Myocyte (in vitro differentiated cells): ENCODE measurements at regions not wholly inside any gene's neighbourhood (a gene's known extent, or its start where the extent isn't known, plus 50 kb on each side); places are given as distances from the start of the nearest gene placed in this dataset.

Experiments used
- DNase-seq: peaks from one replicate; pipeline ENCODE4 v3.0.0-alpha.2; 2012; ENCODE audit warnings: low read depth

DNA sequence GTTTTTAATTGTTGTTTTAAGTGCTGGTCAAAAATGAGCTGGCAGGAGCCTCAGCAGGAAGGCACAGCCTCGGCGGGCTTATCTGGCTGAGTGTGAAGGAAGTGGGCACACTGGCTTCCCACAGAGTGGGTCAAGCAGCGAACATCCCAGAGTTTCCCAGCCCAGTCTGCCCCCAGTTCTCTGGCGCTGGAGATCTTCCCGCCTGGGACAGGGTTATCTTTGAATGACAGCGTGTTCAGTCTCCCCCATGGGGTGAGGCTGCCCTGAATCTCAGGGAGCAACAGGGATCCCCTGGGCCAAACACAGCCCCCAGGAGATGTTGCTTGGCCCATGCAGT lies 122.2 kb upstream of the PTPN1 start:
- no peak for DNase-seq

GRCh38 chr20:50388733-50389437 lies 121.3 kb upstream of the PTPN1 start:
- no peak for DNase-seq

DNA sequence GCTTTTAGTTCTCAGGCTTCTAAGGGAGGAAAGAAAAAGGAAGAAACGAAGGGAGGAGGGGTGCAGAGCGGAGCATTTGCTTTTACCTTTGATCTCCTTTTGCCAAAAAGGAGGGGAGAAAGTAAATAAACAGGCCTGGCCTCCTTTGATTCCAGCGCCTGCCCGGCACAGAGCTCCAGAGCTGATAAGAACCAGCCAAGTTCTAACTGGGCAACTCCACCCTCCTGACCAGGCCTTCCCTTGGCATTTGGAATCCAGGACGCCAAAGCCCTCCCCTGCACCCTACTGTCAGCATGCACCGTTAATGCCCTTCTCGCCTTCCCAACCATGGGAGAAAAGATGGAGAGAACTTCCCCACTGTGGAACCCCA lies 120.8 kb upstream of the PTPN1 start:
- DNase-seq, result no peak

GRCh38 chr20:50389808-50390684 lies 120.1 kb upstream of the PTPN1 start:
- no peak for DNase-seq

GRCh38 chr20:50390685-50391443 lies 119.3 kb upstream of the PTPN1 start:
- no peak for DNase-seq

DNA sequence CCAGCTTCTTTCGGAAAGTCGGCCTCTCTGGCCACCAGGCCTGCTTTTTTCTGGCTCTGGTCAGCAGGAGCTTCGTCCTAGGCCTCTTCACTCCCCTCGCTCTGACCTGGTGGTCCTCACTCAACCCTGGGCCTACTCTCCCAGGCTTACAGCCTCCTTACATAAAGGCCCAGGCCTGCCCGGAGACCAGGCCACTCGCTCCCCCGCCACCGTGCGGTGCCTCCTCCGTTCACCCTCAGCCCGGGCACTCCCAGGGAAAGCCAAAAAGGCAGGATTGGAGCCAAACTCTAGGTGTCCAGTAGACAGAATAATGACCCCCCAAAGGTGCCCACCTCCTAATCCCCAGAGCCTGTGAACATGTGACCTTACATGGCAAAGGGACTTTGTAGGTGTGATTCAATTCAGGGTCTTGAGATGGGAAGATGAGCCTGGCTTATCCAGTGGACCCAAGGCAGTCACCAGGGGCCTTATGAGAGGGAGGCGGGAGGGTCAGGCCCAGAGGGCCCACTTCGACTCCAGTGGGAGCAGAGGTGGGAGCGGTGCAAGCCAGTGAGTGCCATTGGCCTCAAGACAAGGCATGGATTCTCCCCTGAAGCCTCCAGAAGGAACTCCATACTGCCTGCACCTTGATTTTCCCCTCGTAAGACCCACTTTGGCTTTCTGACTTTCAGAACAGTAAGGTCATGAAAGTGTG lies 118.6 kb upstream of the PTPN1 start:
- DNase-seq, result no peak

- DNase-seq, result no peak
These were observed 117.9 kb upstream of the PTPN1 start for GRCh38 chr20:50392138-50392866.

GRCh38 chr20:50393242-50393641 lies 116.9 kb upstream of the PTPN1 start:
- DNase-seq, result no peak

DNA sequence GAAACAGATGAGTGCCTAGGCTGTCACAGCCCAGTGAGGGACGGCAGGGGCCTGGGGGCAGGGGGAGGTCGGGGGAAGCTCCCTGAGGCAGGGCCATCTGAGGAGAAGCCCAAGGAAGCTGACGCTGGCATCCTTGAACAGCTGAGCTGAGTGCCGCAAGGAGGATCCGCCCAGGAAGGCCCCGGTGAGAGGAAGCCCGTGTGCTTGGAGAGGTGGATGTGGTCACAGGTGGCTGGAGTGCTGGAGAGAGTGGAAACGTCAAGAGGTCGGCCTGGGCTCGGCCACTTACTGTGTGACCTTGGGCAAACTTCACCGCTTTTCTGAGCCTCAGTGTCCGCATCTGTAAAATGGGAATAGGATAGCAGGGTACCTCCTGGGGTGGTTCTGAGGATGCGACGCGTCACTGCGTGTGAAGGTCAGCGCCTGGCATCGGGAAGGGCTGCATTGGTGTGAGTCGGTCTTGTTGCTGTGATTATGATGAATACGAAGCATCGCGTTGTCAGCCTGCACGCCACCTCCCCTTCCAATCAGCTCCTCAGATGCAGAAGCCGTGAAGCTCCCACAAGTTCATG lies 116.1 kb upstream of the PTPN1 start:
- no peak for DNase-seq

DNA sequence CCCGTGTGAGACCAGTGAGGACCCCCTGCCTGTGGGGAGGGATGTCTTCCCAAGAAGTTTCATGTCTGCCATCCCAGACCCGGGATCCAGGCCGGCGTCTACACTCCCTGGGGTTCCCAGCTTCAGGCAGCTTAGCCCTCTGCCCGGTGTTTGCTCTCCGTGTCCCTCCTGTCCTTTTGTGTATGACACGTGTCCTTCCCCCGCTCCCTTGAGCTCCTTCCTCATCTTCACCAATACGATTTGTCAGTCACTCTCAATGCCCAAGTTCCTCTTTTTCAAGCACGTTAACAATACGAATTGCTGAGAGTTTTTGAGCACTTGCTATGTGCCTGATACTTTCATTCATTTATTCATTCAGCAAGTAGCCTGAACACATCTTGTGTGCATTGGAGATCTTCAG lies 115.6 kb upstream of the PTPN1 start:
- DNase-seq, result no peak

DNA sequence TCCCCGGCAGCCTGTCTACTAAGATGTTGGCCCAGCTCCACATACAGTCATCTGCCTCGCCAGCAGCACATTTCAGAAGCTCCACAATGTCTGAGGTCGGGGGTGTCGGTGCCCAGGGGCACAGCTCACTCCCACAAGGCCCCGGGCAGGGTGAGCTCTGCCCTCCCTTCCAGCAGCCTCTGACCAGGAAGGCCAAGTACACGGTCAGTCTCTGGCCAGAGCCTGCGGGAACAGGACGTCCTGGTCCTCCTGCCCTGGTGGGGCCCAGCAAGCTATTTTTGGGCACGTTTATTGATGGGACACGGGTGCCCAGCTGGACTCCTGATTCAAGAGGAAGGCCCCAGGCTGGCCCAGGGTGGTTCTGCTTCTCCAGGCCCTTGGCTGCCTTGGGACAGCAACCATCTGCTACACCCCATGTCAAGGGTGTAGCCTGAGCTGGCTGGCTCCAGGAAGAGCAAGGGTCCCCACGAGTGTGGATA lies 114.9 kb upstream of the PTPN1 start:
- DNase-seq, result peak; percentile 90

- DNase-seq, result no peak
These were observed 114.2 kb upstream of the PTPN1 start for GRCh38 chr20:50395914-50396488.

DNA sequence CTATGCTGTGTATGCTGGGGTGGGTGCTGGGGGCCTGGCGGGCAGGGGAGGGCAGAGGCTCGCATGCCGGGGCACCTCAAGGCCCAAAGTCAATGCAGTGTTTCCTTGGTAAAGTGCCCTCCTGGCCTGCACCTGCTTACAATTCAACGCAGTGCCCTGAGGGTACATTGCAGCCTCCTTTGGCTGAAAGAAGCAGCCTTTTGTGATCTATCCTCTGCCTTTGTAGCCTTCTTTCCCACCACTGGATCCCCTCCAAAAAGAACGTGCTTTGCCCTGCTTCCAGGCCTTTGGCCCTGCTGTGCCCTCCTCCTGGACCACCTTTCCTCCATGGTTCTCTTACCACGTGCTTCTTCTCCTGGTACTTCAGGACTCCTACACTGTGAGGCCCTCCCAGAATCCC lies 113.6 kb upstream of the PTPN1 start:
- no peak for DNase-seq

- DNase-seq, result no peak
These were observed 113.1 kb upstream of the PTPN1 start for GRCh38 chr20:50397058-50397457.

- DNase-seq, result no peak
These were observed 112.1 kb upstream of the PTPN1 start for GRCh38 chr20:50398064-50398463.

DNA sequence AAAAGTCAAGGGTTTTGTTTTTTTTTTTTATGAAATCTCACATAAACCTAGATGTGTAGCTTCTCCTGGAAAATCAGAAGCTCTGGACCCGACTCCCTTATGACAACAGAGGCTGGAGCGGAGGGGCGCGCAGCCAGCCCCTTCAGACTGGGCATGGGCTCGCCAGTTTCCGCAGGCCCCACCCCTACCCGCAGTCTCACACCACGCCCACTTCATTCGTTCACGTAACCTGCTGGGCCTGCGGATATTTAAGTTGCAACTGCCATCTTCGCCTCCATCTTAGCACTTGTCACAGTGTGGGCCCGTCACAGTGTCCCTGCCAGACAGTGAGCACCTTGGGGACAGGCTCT lies 111.7 kb upstream of the PTPN1 start:
- DNase-seq, result no peak

- peak; percentile 95 for DNase-seq
These were observed 111.2 kb upstream of the PTPN1 start for GRCh38 chr20:50398821-50399554.

GRCh38 chr20:50399555-50399916 lies 110.6 kb upstream of the PTPN1 start:
- no peak for DNase-seq

- DNase-seq, result no peak
These were observed 110.1 kb upstream of the PTPN1 start for GRCh38 chr20:50399917-50400704.
